OCI-LY1 (cell line): ENCODE measurements at regions not wholly inside any gene's neighbourhood (a gene's known extent, or its start where the extent isn't known, plus 50 kb on each side); places are given as distances from the start of the nearest gene placed in this dataset.

Experiments
- H2AFZ ChIP-seq: fragments of 200-600 bp; sonication (generic), shearing (Covaris generic); 2 replicates; pipeline ENCODE4 v1.6.0; 2014; ENCODE audit warnings: antibody characterized with exemption, mild to moderate bottlenecking, low read length
- H3F3A ChIP-seq: fragments of 200-600 bp; sonication (generic), shearing (Covaris generic); 2 replicates; pipeline ENCODE4 v1.6.0; 2014; ENCODE audit warnings: mild to moderate bottlenecking, antibody characterized with exemption, low read length, moderate library complexity; ENCODE audit not compliant: insufficient read depth
- H3K27ac ChIP-seq: fragments of 200-600 bp; sonication (generic); 2 replicates; pipeline ENCODE4 v1.5.1; 2014; ENCODE audit warnings: low read length, mixed run types, mild to moderate bottlenecking, low read depth; ENCODE audit not compliant: poor library complexity, severe bottlenecking
- H3K27me3 ChIP-seq: fragments of 200-600 bp; sonication (generic); 2 replicates; pipeline ENCODE4 v1.6.0; 2014; ENCODE audit warnings: antibody characterized with exemption, mild to moderate bottlenecking, low read length, moderate library complexity; ENCODE audit not compliant: insufficient read depth
- H3K36me3 ChIP-seq: fragments of 200-600 bp; sonication (generic); 2 replicates; pipeline ENCODE4 v1.6.1; 2014; ENCODE audit warnings: mild to moderate bottlenecking, antibody characterized with exemption, low read length, moderate library complexity, mixed read lengths; ENCODE audit not compliant: insufficient read depth
- H3K4me1 ChIP-seq: fragments of 200-600 bp; sonication (generic); 2 replicates; pipeline ENCODE4 v1.5.1; 2014; ENCODE audit warnings: mild to moderate bottlenecking, low read length, moderate library complexity; ENCODE audit not compliant: insufficient read depth, severe bottlenecking
- H3K4me2 ChIP-seq: fragments of 200-600 bp; sonication (generic), shearing (Covaris generic); 2 replicates; pipeline ENCODE4 v1.6.1; 2014; ENCODE audit warnings: low read length
- H3K4me3 ChIP-seq: fragments of 200-600 bp; sonication (generic); 2 replicates; pipeline ENCODE4 v1.5.1; 2014; ENCODE audit warnings: low read length, low read depth, mild to moderate bottlenecking, mixed read lengths; ENCODE audit not compliant: poor library complexity, severe bottlenecking
- H3K79me2 ChIP-seq: fragments of 200-600 bp; shearing (Covaris generic); 2 replicates; pipeline ENCODE4 v1.6.1; 2016; ENCODE audit warnings: mixed run types, low read length, mixed read lengths; ENCODE audit not compliant: insufficient read depth
- H3K9ac ChIP-seq: fragments of 200-600 bp; sonication (generic), shearing (Covaris generic); 2 replicates; pipeline ENCODE4 v1.6.1; 2014; ENCODE audit warnings: mild to moderate bottlenecking, low read length, mixed read lengths
- H3K9me2 ChIP-seq: fragments of 200-600 bp; sonication (generic), shearing (Covaris generic); 2 replicates; pipeline ENCODE4 v1.6.1; 2014; ENCODE audit warnings: low read depth, mild to moderate bottlenecking, low read length, mixed read lengths
- H3K9me3 ChIP-seq: fragments of 200-600 bp; shearing (Covaris generic); 2 replicates; pipeline ENCODE4 v1.6.1; 2014; ENCODE audit warnings: low read length, mixed read lengths
- H4K20me1 ChIP-seq: fragments of 200-600 bp; sonication (generic), shearing (Covaris generic); 2 replicates; pipeline ENCODE4 v1.6.0; 2016; ENCODE audit warnings: mild to moderate bottlenecking, low read length; ENCODE audit not compliant: insufficient read depth
- EZH2 ChIP-seq: fragments of 200-600 bp; sonication (generic), shearing (Covaris generic); IDR thresholded peaks from 2 replicates; pipeline ENCODE4 v1.8.0; 2017; ENCODE audit warnings: borderline replicate concordance, mixed run types, mild to moderate bottlenecking, antibody characterized with exemption, low read length, moderate library complexity, mixed read lengths
- TF ChIP-seq, protein P1 (sequence below): fragments of 200-600 bp; sonication (generic), shearing (Covaris generic); IDR thresholded peaks from 2 replicates; pipeline ENCODE4 v1.5.1; 2017; ENCODE audit warnings: mild to moderate bottlenecking, antibody characterized with exemption, low read length, moderate library complexity, mixed read lengths

DNA sequence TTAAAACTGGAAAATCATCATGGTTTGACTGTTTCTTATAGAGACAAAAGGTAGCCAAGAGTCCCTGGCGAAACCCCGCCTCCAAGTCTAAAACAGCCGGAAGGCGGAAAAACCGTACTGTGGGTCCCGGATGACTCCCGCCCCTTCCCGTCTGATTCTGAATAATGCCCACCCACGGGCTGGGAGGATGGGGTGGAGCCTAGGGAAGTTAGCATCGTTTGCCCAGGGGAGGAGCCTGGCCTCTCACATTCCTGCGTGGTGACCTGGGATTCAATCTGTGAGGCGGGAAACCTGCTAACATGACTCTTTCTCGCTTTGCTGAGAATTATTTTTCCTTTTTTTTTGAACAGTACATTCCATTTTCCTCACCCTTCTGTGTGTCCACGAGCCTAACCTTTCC is 124.9 kb downstream of the KCNK1 start:
- Histone ChIP-seq H3K9me3 (no peaks in the 10 kb centered on the region), H3K79me2 (no peaks in the 10 kb centered on the region), H3K36me3 (no peaks in the 10 kb centered on the region), H3K4me3 (no peak overlapping the region), H3F3A (no peaks in the 10 kb centered on the region), H3K9me2 (no peaks in the 10 kb centered on the region), H3K27ac (no peak overlapping the region), H2AFZ (no peak overlapping the region), H3K4me1 (no peaks in the 10 kb centered on the region), H3K9ac (no peak overlapping the region), H4K20me1 (no peaks in the 10 kb centered on the region), H3K4me2 (no peak overlapping the region), H3K27me3 (no peaks in the 10 kb centered on the region)
- no peak for TF ChIP-seq EZH2
- TF ChIP-seq, protein P1, sequence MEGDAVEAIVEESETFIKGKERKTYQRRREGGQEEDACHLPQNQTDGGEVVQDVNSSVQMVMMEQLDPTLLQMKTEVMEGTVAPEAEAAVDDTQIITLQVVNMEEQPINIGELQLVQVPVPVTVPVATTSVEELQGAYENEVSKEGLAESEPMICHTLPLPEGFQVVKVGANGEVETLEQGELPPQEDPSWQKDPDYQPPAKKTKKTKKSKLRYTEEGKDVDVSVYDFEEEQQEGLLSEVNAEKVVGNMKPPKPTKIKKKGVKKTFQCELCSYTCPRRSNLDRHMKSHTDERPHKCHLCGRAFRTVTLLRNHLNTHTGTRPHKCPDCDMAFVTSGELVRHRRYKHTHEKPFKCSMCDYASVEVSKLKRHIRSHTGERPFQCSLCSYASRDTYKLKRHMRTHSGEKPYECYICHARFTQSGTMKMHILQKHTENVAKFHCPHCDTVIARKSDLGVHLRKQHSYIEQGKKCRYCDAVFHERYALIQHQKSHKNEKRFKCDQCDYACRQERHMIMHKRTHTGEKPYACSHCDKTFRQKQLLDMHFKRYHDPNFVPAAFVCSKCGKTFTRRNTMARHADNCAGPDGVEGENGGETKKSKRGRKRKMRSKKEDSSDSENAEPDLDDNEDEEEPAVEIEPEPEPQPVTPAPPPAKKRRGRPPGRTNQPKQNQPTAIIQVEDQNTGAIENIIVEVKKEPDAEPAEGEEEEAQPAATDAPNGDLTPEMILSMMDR, result no peak

DNA sequence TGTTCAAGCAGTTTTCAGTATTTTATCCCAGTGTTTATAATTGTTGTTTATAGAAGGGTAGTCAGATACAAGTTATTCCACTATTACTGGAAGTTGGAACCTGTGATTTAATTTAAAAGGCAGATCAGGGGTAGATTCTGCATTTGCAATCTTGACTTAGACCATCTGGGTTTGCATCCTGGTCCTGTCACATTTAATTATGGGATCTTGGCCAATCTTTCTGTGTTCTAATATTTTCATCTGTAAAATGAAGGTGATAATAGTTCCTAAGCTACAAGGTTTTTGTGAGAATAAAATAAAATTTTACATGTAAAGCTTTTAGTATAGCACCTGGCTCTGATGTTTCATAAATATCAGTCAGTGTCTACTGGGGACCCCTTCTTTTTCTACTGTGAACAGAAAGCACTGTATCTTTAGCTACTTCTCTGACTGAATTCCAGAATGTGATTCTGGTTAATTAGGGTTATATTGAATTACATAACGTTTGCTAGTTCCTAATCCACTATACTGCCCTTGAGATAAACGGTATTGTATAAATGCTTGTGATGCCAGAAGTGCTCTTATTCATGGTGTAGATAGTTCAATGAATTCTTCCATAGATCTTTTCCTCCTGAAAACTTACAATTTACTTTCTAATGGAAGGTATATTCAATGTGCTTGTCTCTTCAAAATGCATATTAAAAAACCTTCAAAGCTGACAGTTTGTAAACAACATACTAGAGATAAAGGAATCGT is 131.0 kb downstream of the KCNK1 start:
- Histone ChIP-seq H3K27me3 (no peaks in the 10 kb centered on the region), H3K4me1 (no peaks in the 10 kb centered on the region), H3K9me2 (no peaks in the 10 kb centered on the region), H3F3A (no peaks in the 10 kb centered on the region), H2AFZ (no peak overlapping the region), H3K4me3 (no peak overlapping the region), H3K9me3 (no peaks in the 10 kb centered on the region), H3K4me2 (no peak overlapping the region), H3K79me2 (no peaks in the 10 kb centered on the region), H4K20me1 (no peaks in the 10 kb centered on the region), H3K9ac (no peak overlapping the region), H3K27ac (no peak overlapping the region), H3K36me3 (no peaks in the 10 kb centered on the region)
- TF ChIP-seq, protein P1, result no peak
- no peak for TF ChIP-seq EZH2

DNA sequence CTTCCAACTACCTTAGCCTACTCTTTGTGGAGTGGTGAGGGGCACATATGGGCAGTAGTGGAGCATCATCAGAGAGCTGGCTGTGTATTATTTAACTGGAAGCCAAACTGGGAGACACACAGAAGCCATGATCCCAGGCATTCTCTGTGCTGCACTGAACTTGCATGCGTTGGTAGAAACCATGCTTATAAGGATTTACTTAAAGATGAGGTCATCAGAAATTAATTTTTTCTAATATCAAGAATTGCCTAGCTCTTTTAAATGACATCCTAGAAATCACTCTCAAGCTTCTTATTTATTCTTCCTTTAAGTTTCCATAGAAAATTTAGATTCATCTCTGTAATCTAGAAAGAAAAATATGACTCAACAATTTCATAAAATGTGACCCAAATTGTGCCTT is 136.2 kb downstream of the KCNK1 start:
- Histone ChIP-seq H3K79me2 (no peaks in the 10 kb centered on the region), H3K36me3 (no peaks in the 10 kb centered on the region), H2AFZ (no peak overlapping the region), H3K4me2 (no peak overlapping the region), H3F3A (no peaks in the 10 kb centered on the region), H3K4me1 (no peaks in the 10 kb centered on the region), H4K20me1 (no peaks in the 10 kb centered on the region), H3K27me3 (no peaks in the 10 kb centered on the region), H3K27ac (no peak overlapping the region), H3K9ac (no peak overlapping the region), H3K4me3 (no peak overlapping the region), H3K9me3 (no peaks in the 10 kb centered on the region), H3K9me2 (no peaks in the 10 kb centered on the region)
- TF ChIP-seq, protein P1, result no peak
- TF ChIP-seq EZH2, result no peak
